A673 (cell line): ENCODE measurements at regions not wholly inside any gene's neighbourhood (a gene's known extent, or its start where the extent isn't known, plus 50 kb on each side); places are given as distances from the start of the nearest gene placed in this dataset.

Source experiments
- CTCF ChIP-seq: fragments of 300-800, 200-600 bp; sonication (generic); conservative IDR thresholded peaks from 2 replicates; pipeline ENCODE4 v1.5.1; 2017; ENCODE audit warnings: low read depth, mild to moderate bottlenecking, antibody characterized with exemption, low read length, moderate library complexity, mixed read lengths
- EZH2 ChIP-seq: fragments of 200-600 bp; sonication (generic); IDR thresholded peaks from 2 replicates; pipeline ENCODE4 v1.6.1; 2017; ENCODE audit warnings: borderline replicate concordance, low read depth, mild to moderate bottlenecking, mixed read lengths, antibody characterized with exemption, low read length; ENCODE audit not compliant: poor library complexity, severe bottlenecking

DNA sequence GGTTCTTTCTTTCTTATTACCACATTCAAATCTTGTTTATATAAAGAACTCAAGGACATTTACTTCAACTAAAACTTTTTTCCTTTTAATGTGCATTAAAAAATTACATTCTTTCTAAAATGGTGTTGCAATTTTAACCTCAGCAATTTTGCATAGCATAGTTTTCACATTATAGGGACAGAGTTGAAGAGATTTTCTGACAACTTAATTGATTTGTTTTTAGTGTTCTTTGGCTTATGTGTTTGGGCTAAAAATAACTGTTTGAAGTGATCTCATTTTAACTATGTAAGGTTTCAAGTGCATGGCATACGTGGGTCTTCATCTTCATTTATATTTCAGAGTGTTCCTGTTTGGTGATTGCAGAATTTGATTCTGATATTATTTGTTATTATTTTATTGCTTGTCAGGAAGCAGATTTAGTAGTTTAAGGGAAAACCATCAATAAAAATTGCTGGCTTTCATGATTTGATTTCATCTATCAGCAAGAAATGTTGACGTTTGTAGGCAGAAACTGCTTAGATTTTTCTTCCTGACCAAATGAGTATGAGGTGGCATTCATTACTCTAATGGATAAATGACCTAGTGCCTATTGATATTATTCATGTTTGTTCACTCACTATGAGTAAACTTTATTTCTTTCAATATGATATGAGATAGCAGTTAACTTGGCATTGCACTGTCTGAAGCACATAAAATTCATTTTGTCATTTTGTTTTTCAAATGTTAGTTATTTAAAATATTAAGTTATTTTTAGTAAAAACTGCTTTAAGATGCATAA is 398.4 kb downstream of the NUP35 start:
- TF ChIP-seq CTCF (no peak), EZH2 (no peak)
